Stomach (tissue), 4 donors: ENCODE measurements at regions not wholly inside any gene's neighbourhood (a gene's known extent, or its start where the extent isn't known, plus 50 kb on each side); places are given as distances from the start of the nearest gene placed in this dataset.

Experiments used
- CTCF ChIP-seq, 7 experiments: fragments of 450-650 bp in 4 of 7; fragments of 200-600 bp in 3 of 7; sonication (generic) in 3 of 7; IDR thresholded peaks; one replicate each; pipeline ENCODE4 v1.5.1; 2016 to 2019; ENCODE audit warnings: antibody characterized with exemption in 7 of 7, control low read depth in 2 of 7, mild to moderate bottlenecking in 1 of 7
- POLR2A ChIP-seq, 4 donors: fragments of 450-650 bp; IDR thresholded peaks; one replicate each; pipeline ENCODE4 v1.6.1; 2016; ENCODE audit warnings: antibody characterized with exemption in 4 of 4, control low read depth in 2 of 4, mild to moderate bottlenecking in 1 of 4, moderate library complexity in 1 of 4
- POLR2AphosphoS5 ChIP-seq, 3 donors: sonication (generic); formaldehyde crosslinking; IDR thresholded peaks; one replicate each; pipeline ENCODE4 v1.6.1; 2016; ENCODE audit warnings: antibody characterized with exemption in 3 of 3

GRCh38 chr16:49920397-49920796 is 64.5 kb upstream of the ZNF423 start:
- TF ChIP-seq CTCF (IDR thresholded peaks at IDR 0.05) (no peak), POLR2A (IDR thresholded peaks at IDR 0.05) (no peak), POLR2AphosphoS5 (IDR thresholded peaks at IDR 0.05) (no peak)
